GM21528 (cell line): ENCODE measurements at regions not wholly inside any gene's neighbourhood (a gene's known extent, or its start where the extent isn't known, plus 50 kb on each side); places are given as distances from the start of the nearest gene placed in this dataset.

Experiments used
- ATAC-seq: cut with Tn5 transposase; IDR thresholded peaks from one replicate; pipeline ENCODE4 v1.9.1; 2021; ENCODE audit warnings: mild to moderate bottlenecking, moderate library complexity; ENCODE audit not compliant: unreplicated experiment, low FRiP score

- ATAC-seq, result no peak
Measured at GRCh38 chr7:9937944-9938631, 1035.6 kb upstream of the PHF14 start.

- no peak for ATAC-seq
Measured at GRCh38 chr7:9939176-9939575, 1034.5 kb upstream of the PHF14 start.

- no peak for ATAC-seq
Measured at GRCh38 chr7:9945131-9945530, 1028.5 kb upstream of the PHF14 start.

GRCh38 chr7:9945857-9946256 lies 1027.8 kb upstream of the PHF14 start:
- no peak for ATAC-seq

- ATAC-seq, result no peak
Measured at GRCh38 chr7:9955138-9955537, 1018.5 kb upstream of the PHF14 start.

- ATAC-seq, result no peak
Measured at GRCh38 chr7:9958486-9958885, 1015.2 kb upstream of the PHF14 start.

- ATAC-seq, result no peak
Measured at GRCh38 chr7:9960460-9960859, 1013.2 kb upstream of the PHF14 start.

GRCh38 chr7:9961161-9961922 lies 1012.3 kb upstream of the PHF14 start:
- ATAC-seq, result no peak

- no peak for ATAC-seq
Measured at GRCh38 chr7:9962742-9963141, 1010.9 kb upstream of the PHF14 start.

- no peak for ATAC-seq
Measured at GRCh38 chr7:9978106-9979064, 995.3 kb upstream of the PHF14 start.

GRCh38 chr7:9981742-9982349 lies 991.8 kb upstream of the PHF14 start:
- no peak for ATAC-seq

- ATAC-seq, result no peak
Measured at GRCh38 chr7:9983048-9983447, 990.6 kb upstream of the PHF14 start.

- ATAC-seq, result no peak
Measured at GRCh38 chr7:10015687-10016086, 958.0 kb upstream of the PHF14 start.

- no peak for ATAC-seq
Measured at GRCh38 chr7:10022480-10022879, 951.2 kb upstream of the PHF14 start.

GRCh38 chr7:10022957-10023356 lies 950.7 kb upstream of the PHF14 start:
- no peak for ATAC-seq

- no peak for ATAC-seq
Measured at GRCh38 chr7:10034843-10035556, 938.7 kb upstream of the PHF14 start.

- no peak for ATAC-seq
Measured at GRCh38 chr7:10036693-10037092, 937.0 kb upstream of the PHF14 start.

- no peak for ATAC-seq
Measured at GRCh38 chr7:10038351-10038750, 935.3 kb upstream of the PHF14 start.

GRCh38 chr7:10040674-10041073 lies 933.0 kb upstream of the PHF14 start:
- no peak for ATAC-seq

GRCh38 chr7:10070899-10071298 lies 902.8 kb upstream of the PHF14 start:
- no peak for ATAC-seq
